ENCODE measurements at regions not wholly inside any gene's neighbourhood (a gene's known extent, or its start where the extent isn't known, plus 50 kb on each side); places are given as distances from the start of the nearest gene placed in this dataset.

- H3K27ac ChIP-seq (ENCODE audit: insufficient read depth, low read length): no peak overlapping the region
- 72 to 100% methylated on average over 1 to 5 of the region's 5 CpGs for WGBS, 2 experiments (ENCODE audit: extremely low coverage in 2 of 2, insufficient read length in 1 of 2)
- DNase-seq (no peak), ATAC-seq (ENCODE audit: low read depth) (no peak)
- H4K91ac ChIP-seq (ENCODE audit: insufficient read depth, low read depth, low read length): no peak overlapping the region
- intact Hi-C loops (cut with micrococcal nuclease): no loop called here
- no peaks in the 10 kb centered on the region for H3K36me3 ChIP-seq (ENCODE audit: control insufficient read depth, insufficient read depth, low read length)
- H3K9me3 ChIP-seq (ENCODE audit: control insufficient read depth, insufficient read depth, low read length): peaks cover 13% of the 10 kb centered on the region
- H2BK15ac ChIP-seq (ENCODE audit: low read depth, low read length): no peak overlapping the region
- no peak overlapping the region for H3K18ac ChIP-seq (ENCODE audit: low read depth, low read length)
- H3K14ac ChIP-seq (replicated peaks; ENCODE audit: low read depth, low read length): no peak overlapping the region
- H3K9me1 ChIP-seq (ENCODE audit: insufficient read depth, low read length): no peaks in the 10 kb centered on the region
- H3K4me2 ChIP-seq (ENCODE audit: low read depth, low read length): no peak overlapping the region
- ChIA-PET CTCF (no interaction called here), POLR2A (ENCODE audit: unreplicated experiment) (no interaction called here)
- H3K79me1 ChIP-seq (ENCODE audit: low read depth in 1 of 2, low read length in 2 of 2): no peaks in the 10 kb centered on the region
- H3K56ac ChIP-seq (ENCODE audit: extremely low read depth, insufficient read depth, low read length): no peak overlapping the region
- H4K8ac ChIP-seq (ENCODE audit: low read depth in 2 of 2, low read length in 2 of 2): no peak overlapping the region
- BruUV-seq (replicated peaks): no TSS peak
- H2AFZ ChIP-seq (replicated peaks; ENCODE audit: low read length, poor library complexity): no peak overlapping the region
- no peak overlapping the region for H2BK5ac ChIP-seq (ENCODE audit: low read depth, low read length, poor library complexity, severe bottlenecking)
- no peaks in the 10 kb centered on the region for H3K27me3 ChIP-seq (ENCODE audit: control insufficient read depth, insufficient read depth, low read length)
- in situ Hi-C loops (cut with MboI; ENCODE audit: low sequenced_read_pairs): no loop called here
- no peak overlapping the region for H3K9ac ChIP-seq (ENCODE audit: low read depth, low read length)
- H3K4me1 ChIP-seq (ENCODE audit: control insufficient read depth, insufficient read depth, low read length): no peaks in the 10 kb centered on the region
- H2AK9ac ChIP-seq (replicated peaks; ENCODE audit: low read depth, low read length, poor library complexity): no peak overlapping the region
- no peak overlapping the region for H3K4me3 ChIP-seq (ENCODE audit: insufficient read depth, low read depth, low read length)
- TF ChIP-seq NFE2L2 (IDR thresholded peaks at IDR 0.05; ENCODE audit: low read depth, low read length): no peak
- TF ChIP-seq MAFK (IDR thresholded peaks at IDR 0.05; ENCODE audit: low read depth, low read length): no peak
- no peak for TF ChIP-seq SMC3 (IDR thresholded peaks at IDR 0.05; ENCODE audit: low read depth, low read length)
- TF ChIP-seq USF2 (IDR thresholded peaks at IDR 0.05; ENCODE audit: low read depth, low read length): no peak
- TF ChIP-seq CTCF (conservative IDR thresholded peaks at IDR 0.05; ENCODE audit: low read depth, low read length): no peak
- TF ChIP-seq BHLHE40 (IDR thresholded peaks at IDR 0.05; ENCODE audit: low read depth, low read length): no peak
- TF ChIP-seq RCOR1 (IDR thresholded peaks at IDR 0.05; ENCODE audit: insufficient replicate concordance, low read length): no peak
- TF ChIP-seq FOS (IDR thresholded peaks at IDR 0.05; ENCODE audit: low read depth, low read length): no peak
- no peak for TF ChIP-seq CEBPB (IDR thresholded peaks at IDR 0.05; ENCODE audit: low read depth, low read length)
- no peak for TF ChIP-seq RFX5 (IDR thresholded peaks at IDR 0.05; ENCODE audit: low read depth, low read length)
- no peak for TF ChIP-seq ELK1 (IDR thresholded peaks at IDR 0.05; ENCODE audit: borderline replicate concordance, low read depth, low read length)
- no peak for TF ChIP-seq RAD21 (IDR thresholded peaks at IDR 0.05; ENCODE audit: low read length)
- TF ChIP-seq POLR2A (IDR thresholded peaks at IDR 0.05; ENCODE audit: low read depth, low read length): no peak
- no peak for TF ChIP-seq MAZ (IDR thresholded peaks at IDR 0.05; ENCODE audit: borderline replicate concordance, low read depth, low read length)
- no peak for TF ChIP-seq MXI1 (IDR thresholded peaks at IDR 0.05; ENCODE audit: borderline replicate concordance, low read depth, low read length)
- no peak for TF ChIP-seq CHD1 (IDR thresholded peaks at IDR 0.05; ENCODE audit: low read depth, low read length)
- no peak overlapping the region for H2BK120ac ChIP-seq (ENCODE audit: low read depth, low read length)
- no peak overlapping the region for H4K5ac ChIP-seq (ENCODE audit: low read depth, low read length)
- no peak overlapping the region for H3K4ac ChIP-seq (ENCODE audit: low read depth, low read length)
- H2AK5ac ChIP-seq (ENCODE audit: low read depth, low read length): no peak overlapping the region
- H3K23ac ChIP-seq (ENCODE audit: low read depth, low read length): no peak overlapping the region
- no peaks in the 10 kb centered on the region for H4K20me1 ChIP-seq (ENCODE audit: insufficient read depth, low read length)
- H2BK20ac ChIP-seq (ENCODE audit: low read depth, low read length): no peak overlapping the region
- dilution Hi-C loops (cut with HindIII; ENCODE audit: low sequenced_read_pairs, unreplicated experiment): no loop called here
These were observed 200.2 kb upstream of the DDX18 start for GRCh38 chr2:117614296-117614695.
